Prostate gland (tissue), 2 donors: ENCODE measurements at regions not wholly inside any gene's neighbourhood (a gene's known extent, or its start where the extent isn't known, plus 50 kb on each side); places are given as distances from the start of the nearest gene placed in this dataset.

ENCODE experiments used
- DNase-seq: peaks from one replicate; pipeline ENCODE4 v3.0.0-alpha.2; 2019; ENCODE audit warnings: low spot score
- H3K27ac ChIP-seq, 2 donors: fragments of 200-600 bp; sonication (generic); 2 replicates each; pipeline ENCODE4 v1.5.1; 2017 to 2019
- H3K27me3 ChIP-seq: fragments of 200-600 bp; sonication (generic); replicated peaks from 2 replicates; pipeline ENCODE4 v1.5.1; 2019; ENCODE audit not compliant: insufficient read depth
- H3K36me3 ChIP-seq, 2 donors: fragments of 200-600 bp; sonication (generic); 1 replicate in 1 of 2; 2 replicates in 1 of 2; pipeline versions ENCODE4 v1.5.1 to v1.8.1; 2017 to 2019
- H3K4me1 ChIP-seq: fragments of 200-600 bp; sonication (generic); replicated peaks from 2 replicates; pipeline ENCODE4 v1.5.1; 2019
- H3K4me3 ChIP-seq, 2 donors: fragments of 200-600 bp; sonication (generic); 2 replicates each; pipeline ENCODE4 v1.5.1; 2017 to 2019
- H3K9me3 ChIP-seq: fragments of 200-600 bp; sonication (generic); 2 replicates; pipeline ENCODE4 v1.5.1; 2017
- POLR2A ChIP-seq: fragments of 450-650 bp; IDR thresholded peaks from one replicate; pipeline ENCODE4 v1.6.1; 2016; ENCODE audit warnings: antibody characterized with exemption, mild to moderate bottlenecking
- POLR2AphosphoS5 ChIP-seq: sonication (generic); formaldehyde crosslinking; IDR thresholded peaks from one replicate; pipeline ENCODE4 v1.6.1; 2017; ENCODE audit warnings: antibody characterized with exemption
- WGBS: methylation state at CpG from one replicate; pipeline ENCODE4 v1.1.5; 2018; 5-methylcytosine and 5-hydroxymethylcytosine counted together
- intact Hi-C: fragments of 100-400 bp; cut with DNase I; formaldehyde crosslinking; loops from one replicate; pipeline ENCODE4 v1.14.2; 2022
- TF ChIP-seq, protein P1 (sequence below), 4 experiments: fragments of 200-600 bp in 2 of 4; fragments of 450-650 bp in 2 of 4; sonication (generic) in 2 of 4; IDR thresholded peaks; 1 replicate in 3 of 4; 2 replicates in 1 of 4; pipeline ENCODE4 v1.5.1; 2016 to 2019; ENCODE audit warnings: antibody characterized with exemption in 4 of 4, mild to moderate bottlenecking in 2 of 4, moderate library complexity in 2 of 4

DNA sequence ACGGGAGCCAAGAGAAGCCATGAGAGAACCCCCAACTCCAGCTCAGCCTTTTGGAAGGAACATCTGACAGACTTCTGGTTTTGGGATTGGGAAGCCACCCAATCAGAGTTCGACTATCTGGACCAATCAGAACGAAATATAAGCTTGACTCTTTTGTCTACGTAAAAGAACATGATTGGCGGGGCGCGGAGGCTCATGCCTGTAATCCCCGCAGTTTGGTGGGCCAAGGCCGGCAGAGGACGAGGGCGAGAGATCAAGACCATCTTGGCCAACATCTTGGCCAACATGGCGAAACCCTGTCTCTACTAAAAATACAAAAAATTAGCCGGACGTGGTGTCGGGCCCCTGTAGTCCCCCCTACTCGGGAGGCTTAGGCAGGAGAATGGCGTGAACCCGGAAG lies 380.3 kb downstream of the TBL1XR1 start:
- Histone ChIP-seq H3K4me3 (no peak overlapping the region), H3K27me3 (no peaks in the 10 kb centered on the region)
- intact Hi-C loops, result no loop called here

DNA sequence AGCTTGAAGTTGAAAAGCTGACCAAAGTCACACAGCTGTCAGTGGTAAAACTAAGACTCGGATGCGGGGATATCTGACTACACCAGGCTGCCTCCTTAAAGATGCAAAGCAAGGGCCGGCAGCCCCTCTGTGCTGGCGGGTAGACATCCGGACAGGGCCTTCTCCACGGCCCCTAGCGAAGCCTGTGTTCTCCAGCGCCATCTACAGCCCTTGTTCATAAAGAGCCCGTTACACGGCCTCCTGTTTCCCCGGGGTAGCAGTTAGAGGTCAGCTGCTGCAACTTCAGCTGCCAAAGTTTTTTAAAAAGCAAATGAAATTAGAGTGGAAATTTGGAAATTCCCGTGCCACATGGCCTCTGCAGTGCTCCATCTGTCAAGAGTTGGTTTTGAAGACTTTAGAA lies 383.0 kb downstream of the TBL1XR1 start:
- Histone ChIP-seq H3K27ac (no peak overlapping the region), H3K36me3 (no peaks in the 10 kb centered on the region), H3K9me3 (no peaks in the 10 kb centered on the region), H3K4me3 (no peak overlapping the region), H3K4me1 (no peaks in the 10 kb centered on the region), H3K27me3 (no peaks in the 10 kb centered on the region)
- peak; percentile 4 for DNase-seq
- TF ChIP-seq, protein P1, sequence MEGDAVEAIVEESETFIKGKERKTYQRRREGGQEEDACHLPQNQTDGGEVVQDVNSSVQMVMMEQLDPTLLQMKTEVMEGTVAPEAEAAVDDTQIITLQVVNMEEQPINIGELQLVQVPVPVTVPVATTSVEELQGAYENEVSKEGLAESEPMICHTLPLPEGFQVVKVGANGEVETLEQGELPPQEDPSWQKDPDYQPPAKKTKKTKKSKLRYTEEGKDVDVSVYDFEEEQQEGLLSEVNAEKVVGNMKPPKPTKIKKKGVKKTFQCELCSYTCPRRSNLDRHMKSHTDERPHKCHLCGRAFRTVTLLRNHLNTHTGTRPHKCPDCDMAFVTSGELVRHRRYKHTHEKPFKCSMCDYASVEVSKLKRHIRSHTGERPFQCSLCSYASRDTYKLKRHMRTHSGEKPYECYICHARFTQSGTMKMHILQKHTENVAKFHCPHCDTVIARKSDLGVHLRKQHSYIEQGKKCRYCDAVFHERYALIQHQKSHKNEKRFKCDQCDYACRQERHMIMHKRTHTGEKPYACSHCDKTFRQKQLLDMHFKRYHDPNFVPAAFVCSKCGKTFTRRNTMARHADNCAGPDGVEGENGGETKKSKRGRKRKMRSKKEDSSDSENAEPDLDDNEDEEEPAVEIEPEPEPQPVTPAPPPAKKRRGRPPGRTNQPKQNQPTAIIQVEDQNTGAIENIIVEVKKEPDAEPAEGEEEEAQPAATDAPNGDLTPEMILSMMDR (IDR thresholded peaks at IDR 0.05), result peak in 1 of 4 experiments; percentile 18
- TF ChIP-seq POLR2AphosphoS5 (no peak), POLR2A (no peak)
- intact Hi-C loops, result no loop called here
- WGBS, result 20% methylated on average over 12 of the region's 12 CpGs

More for the DNA sequence above, 380.3 kb downstream of the TBL1XR1 start:
- TF ChIP-seq POLR2AphosphoS5 (no peak), POLR2A (no peak)
- TF ChIP-seq, protein P1 (IDR thresholded peaks at IDR 0.05), result no peak
- no peak for DNase-seq
- 92% methylated on average over 18 of the region's 18 CpGs for WGBS
- Histone ChIP-seq H3K4me1 (no peaks in the 10 kb centered on the region), H3K9me3 (no peaks in the 10 kb centered on the region), H3K27ac (no peak overlapping the region), H3K36me3 (no peaks in the 10 kb centered on the region)

DNA sequence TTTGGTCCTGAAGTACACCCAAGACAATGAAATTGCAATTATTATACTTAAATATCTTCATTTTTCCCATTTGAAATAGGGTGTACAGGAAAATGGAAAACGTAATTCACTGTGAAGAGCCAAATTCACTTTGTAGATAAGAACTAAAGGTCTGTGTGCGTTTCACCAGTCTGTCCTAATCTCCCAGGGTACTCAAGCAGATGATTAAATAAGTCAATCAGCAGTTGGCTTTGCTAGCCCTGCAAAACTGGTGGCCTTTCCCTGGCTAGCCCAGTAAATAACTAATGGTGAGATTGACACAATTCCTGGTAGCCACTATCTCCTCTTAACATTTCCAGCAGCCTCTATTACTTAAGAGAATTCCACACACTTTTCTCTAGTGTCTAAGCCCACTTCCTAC lies 389.3 kb downstream of the TBL1XR1 start:
- intact Hi-C loops, result no loop called here
- Histone ChIP-seq H3K4me1 (no peaks in the 10 kb centered on the region), H3K36me3 (no peaks in the 10 kb centered on the region), H3K4me3 (no peak overlapping the region), H3K27ac (no peak overlapping the region), H3K27me3 (no peaks in the 10 kb centered on the region), H3K9me3 (no peaks in the 10 kb centered on the region)
- TF ChIP-seq POLR2A, result no peak
- TF ChIP-seq, protein P1 (IDR thresholded peaks at IDR 0.05), result no peak
- no peak for TF ChIP-seq POLR2AphosphoS5
- no peak for DNase-seq
- WGBS, result 76% methylated on average over 2 of the region's 2 CpGs

DNA sequence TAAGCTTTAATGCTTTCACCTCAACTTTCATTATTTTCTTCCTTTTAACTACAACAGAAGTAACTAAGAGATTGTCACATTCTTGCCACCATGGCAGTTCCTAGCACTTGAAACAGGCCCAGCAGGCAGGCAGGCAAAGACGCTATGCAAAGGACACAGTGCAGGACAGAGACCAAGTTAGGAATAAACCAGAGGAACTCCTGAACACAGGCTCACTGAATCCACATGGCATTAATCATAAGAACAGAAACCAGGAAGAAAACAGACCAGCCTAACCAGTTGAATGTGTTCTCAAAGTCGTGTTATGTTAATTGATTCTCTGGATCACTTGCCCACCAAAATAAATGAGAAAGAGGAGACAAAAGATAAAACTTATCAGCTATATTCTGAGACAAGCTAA lies 397.6 kb downstream of the TBL1XR1 start:
- Histone ChIP-seq H3K4me3 (no peak overlapping the region), H3K27me3 (no peaks in the 10 kb centered on the region), H3K4me1 (no peaks in the 10 kb centered on the region), H3K27ac (no peak overlapping the region), H3K9me3 (no peaks in the 10 kb centered on the region), H3K36me3 (no peaks in the 10 kb centered on the region)
- TF ChIP-seq, protein P1 (IDR thresholded peaks at IDR 0.05), result no peak
- TF ChIP-seq POLR2A (no peak), POLR2AphosphoS5 (peak; percentile 34)
- DNase-seq, result peak; percentile 14
- 24% methylated on average over 2 of the region's 2 CpGs for WGBS
- intact Hi-C loops, result no loop called here

DNA sequence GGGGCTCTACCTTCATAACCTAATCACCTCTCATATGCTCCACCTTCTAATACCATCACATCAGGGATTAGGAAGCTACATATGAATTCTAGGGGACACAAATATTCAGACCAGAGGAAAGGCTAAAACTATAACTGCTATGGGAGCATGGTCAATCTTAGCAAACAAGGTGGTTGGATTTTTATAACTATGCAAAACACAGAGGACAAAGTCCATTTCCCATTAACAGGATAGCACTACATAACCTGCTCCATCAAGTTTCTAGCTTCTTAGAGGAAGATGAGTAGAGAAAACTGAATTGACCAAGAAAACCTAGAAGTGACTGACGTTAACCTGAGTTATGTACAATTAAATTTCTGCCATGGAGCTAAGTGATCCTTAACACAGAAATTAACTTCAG lies 398.6 kb downstream of the TBL1XR1 start:
- DNase-seq, result no peak
- H3K9me3 ChIP-seq, result no peaks in the 10 kb centered on the region
- no peak for TF ChIP-seq POLR2AphosphoS5
- no peak for TF ChIP-seq POLR2A
- TF ChIP-seq, protein P1 (IDR thresholded peaks at IDR 0.05), result no peak
- intact Hi-C loops, result no loop called here
- no peaks in the 10 kb centered on the region for H3K27me3 ChIP-seq
- no peak overlapping the region for H3K27ac ChIP-seq
- H3K36me3 ChIP-seq, result no peaks in the 10 kb centered on the region
- 87% methylated on average over 1 of the region's 1 CpG for WGBS
- no peak overlapping the region for H3K4me3 ChIP-seq
- H3K4me1 ChIP-seq, result no peaks in the 10 kb centered on the region
